ENCODE measurements at regions not wholly inside any gene's neighbourhood (a gene's known extent, or its start where the extent isn't known, plus 50 kb on each side); places are given as distances from the start of the nearest gene placed in this dataset.

DNA sequence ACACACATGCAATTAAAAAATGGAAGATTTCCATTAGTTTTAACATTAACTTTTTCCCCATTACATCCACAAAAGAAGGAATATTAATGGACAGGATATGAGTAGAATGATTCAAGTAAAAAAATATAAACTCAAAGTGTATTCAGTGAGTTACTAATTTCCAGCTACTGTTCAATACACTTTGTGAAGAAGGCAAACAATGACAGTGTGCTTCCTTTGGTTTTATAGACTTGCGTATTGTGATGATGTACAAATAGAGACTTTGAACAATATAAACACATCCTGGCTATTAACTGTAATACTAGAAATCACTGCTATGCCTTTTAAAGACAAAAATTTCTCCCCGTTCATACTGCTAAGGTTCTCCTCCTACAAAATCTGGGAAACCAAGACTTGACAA, 171.4 kb downstream of the ASB9 start:
- TF ChIP-seq CTCF (IDR thresholded peaks at IDR 0.05; ENCODE audit: control insufficient read depth, insufficient read depth, low read depth, low read length, missing control alignments) = no peak
- no peak for DNase-seq (ENCODE audit: low read depth)
- no peak overlapping the region for H3K4me3 ChIP-seq (ENCODE audit: control insufficient read depth, low read depth, low read length)

- no peak for DNase-seq (ENCODE audit: low read depth)
- no peak overlapping the region for H3K4me3 ChIP-seq (ENCODE audit: control insufficient read depth, low read depth, low read length)
- no peak for TF ChIP-seq CTCF (IDR thresholded peaks at IDR 0.05; ENCODE audit: control insufficient read depth, insufficient read depth, low read depth, low read length, missing control alignments)
These were observed 182.1 kb downstream of the ASB9 start for GRCh38 chrX:15087747-15088146.

- no peak overlapping the region for H3K4me3 ChIP-seq (ENCODE audit: control insufficient read depth, low read depth, low read length)
- no peak for DNase-seq (ENCODE audit: low read depth)
- no peak for TF ChIP-seq CTCF (IDR thresholded peaks at IDR 0.05; ENCODE audit: control insufficient read depth, insufficient read depth, low read depth, low read length, missing control alignments)
These were observed 196.6 kb downstream of the ASB9 start for GRCh38 chrX:15073313-15073712.

GRCh38 chrX:15072880-15073279, 197.0 kb downstream of the ASB9 start:
- no peak for DNase-seq (ENCODE audit: low read depth)
- TF ChIP-seq CTCF (IDR thresholded peaks at IDR 0.05; ENCODE audit: control insufficient read depth, insufficient read depth, low read depth, low read length, missing control alignments) = no peak
- no peak overlapping the region for H3K4me3 ChIP-seq (ENCODE audit: control insufficient read depth, low read depth, low read length)

GRCh38 chrX:15072259-15072658, 197.6 kb downstream of the ASB9 start:
- H3K4me3 ChIP-seq (ENCODE audit: control insufficient read depth, low read depth, low read length) = no peak overlapping the region
- no peak for DNase-seq (ENCODE audit: low read depth)
- TF ChIP-seq CTCF (IDR thresholded peaks at IDR 0.05; ENCODE audit: control insufficient read depth, insufficient read depth, low read depth, low read length, missing control alignments) = no peak

- no peak for DNase-seq (ENCODE audit: low read depth)
- TF ChIP-seq CTCF (IDR thresholded peaks at IDR 0.05; ENCODE audit: control insufficient read depth, insufficient read depth, low read depth, low read length, missing control alignments) = peak; percentile 57
- H3K4me3 ChIP-seq (ENCODE audit: control insufficient read depth, low read depth, low read length) = no peak overlapping the region
These were observed 186.3 kb downstream of the MOSPD2 start for GRCh38 chrX:15059474-15059873.

- H3K4me3 ChIP-seq (ENCODE audit: control insufficient read depth, low read depth, low read length) = no peak overlapping the region
- no peak for TF ChIP-seq CTCF (IDR thresholded peaks at IDR 0.05; ENCODE audit: control insufficient read depth, insufficient read depth, low read depth, low read length, missing control alignments)
- no peak for DNase-seq (ENCODE audit: low read depth)
These were observed 182.8 kb downstream of the MOSPD2 start for GRCh38 chrX:15056044-15056443.

Data from AG09309 (cell line).